Tongue (tissue), 1 donor: ENCODE measurements at regions not wholly inside any gene's neighbourhood (a gene's known extent, or its start where the extent isn't known, plus 50 kb on each side); places are given as distances from the start of the nearest gene placed in this dataset.

Source experiments
- DNase-seq: peaks from one replicate; pipeline ENCODE4 v3.0.0-alpha.2; 2015

DNA sequence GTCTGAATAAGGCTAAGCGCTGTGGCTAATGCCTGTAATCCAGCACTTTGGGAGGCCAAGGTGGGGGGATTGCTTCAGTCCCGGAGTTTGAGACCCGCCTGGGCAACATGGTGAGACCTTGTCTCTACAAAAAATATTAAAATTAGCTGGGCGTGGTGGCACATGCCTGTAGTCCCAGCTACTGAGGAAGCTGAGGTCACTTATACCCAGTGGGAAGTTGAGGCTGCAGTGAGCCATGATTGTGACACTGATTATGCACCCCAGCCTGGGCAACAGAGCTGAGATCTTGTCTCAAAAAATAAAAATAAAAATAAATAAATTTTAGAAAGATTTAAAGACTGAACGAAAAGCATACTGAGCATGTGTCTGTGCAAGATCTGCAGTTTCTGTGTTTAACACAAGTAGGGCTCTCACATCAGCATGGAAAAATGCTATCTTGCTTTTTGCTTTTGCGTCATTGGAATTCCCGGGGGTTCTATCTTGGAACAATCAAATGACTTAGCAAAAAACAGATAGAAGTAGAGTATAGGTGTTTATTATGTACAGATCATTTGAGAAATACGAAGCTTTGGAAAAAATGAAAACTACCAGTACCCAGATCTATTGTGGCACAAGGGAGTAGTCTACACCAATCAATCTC, 161.9 kb downstream of the CAPZA3 start:
- DNase-seq, result no peak

- DNase-seq, result no peak
Observed at GRCh38 chr12:18905134-18905533, 167.2 kb downstream of the CAPZA3 start.

GRCh38 chr12:18906395-18906794, 168.5 kb downstream of the CAPZA3 start:
- DNase-seq, result no peak

- no peak for DNase-seq
Observed at GRCh38 chr12:18907127-18907526, 169.2 kb downstream of the CAPZA3 start.

DNA sequence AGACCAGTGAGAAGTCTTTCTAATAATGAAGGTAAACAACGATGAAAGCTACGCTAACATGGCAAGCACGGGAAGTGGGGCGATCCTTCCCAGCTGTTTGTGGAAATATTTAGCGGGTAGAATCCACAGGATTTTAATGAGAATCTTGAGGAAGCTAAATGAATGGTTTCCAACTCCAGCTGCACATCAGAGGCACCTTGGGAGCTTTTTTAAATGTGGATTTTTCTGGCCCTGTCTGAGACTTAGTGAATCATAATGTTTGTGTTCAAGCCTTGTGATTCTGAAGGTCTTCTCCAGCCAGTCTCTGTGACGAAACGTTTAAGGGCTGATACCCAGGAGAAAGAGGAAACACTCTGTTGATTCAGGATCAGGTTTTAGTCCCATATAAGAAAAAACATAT, 169.8 kb downstream of the CAPZA3 start:
- no peak for DNase-seq

GRCh38 chr12:18908191-18908590, 170.3 kb downstream of the CAPZA3 start:
- no peak for DNase-seq

DNA sequence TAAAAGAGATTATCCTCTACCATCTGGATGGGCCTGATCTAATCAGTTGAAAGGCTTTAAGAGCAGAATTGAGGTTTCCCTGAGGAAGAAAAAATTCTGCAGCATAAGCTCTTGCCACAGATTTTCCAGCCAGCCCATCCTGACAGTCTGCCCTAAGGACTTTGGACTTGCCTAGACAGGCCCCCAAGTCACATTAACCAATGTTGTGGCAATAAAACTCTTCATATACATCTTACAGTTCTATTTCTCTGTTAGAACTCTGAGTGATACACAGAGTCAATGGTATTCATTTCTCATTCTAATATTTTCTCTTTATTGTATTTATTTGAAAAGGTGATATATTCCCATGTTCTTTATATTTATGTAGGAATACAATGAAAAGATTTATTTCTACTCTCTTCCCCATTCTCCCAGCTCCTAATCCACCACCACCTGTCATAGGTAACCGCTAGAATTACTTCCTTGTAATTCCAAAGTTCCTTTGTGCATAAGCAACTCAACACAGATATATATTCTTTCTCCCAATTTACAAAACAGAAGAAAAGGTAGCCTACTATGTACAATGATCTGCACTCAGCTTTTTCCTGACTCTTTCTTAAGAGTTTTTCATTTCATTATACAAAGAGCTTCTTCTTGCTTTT, 182.1 kb downstream of the CAPZA3 start:
- no peak for DNase-seq

- peak; percentile 15 for DNase-seq
Observed at GRCh38 chr12:18922851-18923250, 184.9 kb downstream of the CAPZA3 start.

DNA sequence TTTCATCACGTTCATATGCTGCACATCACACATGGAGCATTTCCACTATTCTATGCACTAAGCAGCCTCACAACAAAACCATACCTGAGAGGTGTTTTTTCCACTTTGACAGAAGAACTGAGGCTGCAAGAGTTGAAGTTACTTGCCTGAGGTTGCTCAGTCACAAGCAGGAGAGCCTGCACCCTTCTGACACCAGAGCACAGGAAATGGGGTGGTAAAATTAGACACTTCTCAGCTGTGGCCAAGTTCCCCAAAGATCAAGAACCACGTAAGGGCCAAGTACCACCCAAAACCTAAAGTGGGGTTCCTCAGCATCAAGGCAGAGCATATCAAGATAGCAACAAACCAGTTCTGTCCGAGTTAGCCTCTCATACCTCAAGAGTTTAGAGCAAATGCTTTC, 185.8 kb downstream of the CAPZA3 start:
- no peak for DNase-seq

- no peak for DNase-seq
Observed at GRCh38 chr12:18926188-18926587, 188.3 kb downstream of the CAPZA3 start.

DNA sequence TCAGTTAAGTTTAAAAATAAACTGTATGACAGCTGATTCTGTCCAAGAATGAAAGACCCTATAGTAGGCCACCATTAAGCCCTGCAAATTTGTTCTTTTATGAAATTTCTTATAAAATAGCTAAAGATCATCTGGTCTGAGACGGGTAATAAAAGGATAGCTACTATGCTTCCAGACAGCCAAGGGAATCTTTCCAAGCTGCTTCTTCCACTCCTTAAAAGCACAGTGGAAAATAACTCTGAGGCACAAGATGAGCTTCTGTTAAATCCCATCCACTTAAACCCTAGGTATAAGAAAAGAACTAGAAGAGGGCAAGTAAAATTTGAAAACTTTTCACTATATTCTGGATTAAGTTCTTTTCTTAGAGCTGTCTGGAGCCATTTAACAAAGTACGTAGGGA, 194.3 kb downstream of the CAPZA3 start:
- DNase-seq, result no peak

GRCh38 chr12:18932715-18933114, 194.8 kb downstream of the CAPZA3 start:
- DNase-seq, result no peak

- no peak for DNase-seq
Observed at GRCh38 chr12:18935371-18935965, 194.1 kb upstream of the PLEKHA5 start.

GRCh38 chr12:18939051-18939450, 190.5 kb upstream of the PLEKHA5 start:
- no peak for DNase-seq

DNA sequence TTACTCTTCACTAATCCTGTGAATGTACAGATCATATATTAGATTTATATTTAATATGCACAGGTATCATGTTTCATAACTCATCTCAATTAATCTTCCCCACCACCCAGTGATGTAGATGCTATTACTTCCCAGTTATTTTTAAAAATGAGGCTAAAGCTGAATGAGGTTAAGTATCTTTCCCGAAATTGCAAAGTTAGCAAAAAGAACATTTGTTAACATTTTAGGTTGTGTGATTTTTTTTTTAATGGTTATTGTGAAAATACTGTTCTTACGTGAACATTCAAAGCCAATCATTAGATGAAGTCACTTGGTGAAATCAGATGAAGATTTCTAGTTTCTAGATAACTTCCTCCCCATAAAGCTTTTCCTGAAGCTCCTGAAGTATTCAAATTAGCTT, 186.9 kb upstream of the PLEKHA5 start:
- no peak for DNase-seq

DNA sequence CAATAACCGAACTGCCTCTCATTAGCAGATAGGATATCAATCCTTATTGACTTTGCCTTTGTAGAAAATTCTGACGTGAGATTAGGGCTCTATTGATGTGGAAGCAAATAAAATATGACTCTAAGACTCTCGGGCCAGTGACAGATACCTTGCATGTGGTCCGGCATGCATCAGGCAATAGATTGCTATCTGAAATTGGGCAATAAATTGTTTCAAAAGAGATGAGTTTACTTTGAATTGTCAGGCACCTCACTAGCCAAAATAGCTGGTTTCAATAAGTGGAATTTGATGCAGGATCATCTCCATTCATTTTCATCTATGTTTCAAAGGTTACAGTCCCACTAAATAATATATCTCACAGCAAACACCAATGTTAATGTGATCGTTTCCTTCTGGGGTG, 186.3 kb upstream of the PLEKHA5 start:
- no peak for DNase-seq

- no peak for DNase-seq
Observed at GRCh38 chr12:18946106-18946505, 183.4 kb upstream of the PLEKHA5 start.

DNA sequence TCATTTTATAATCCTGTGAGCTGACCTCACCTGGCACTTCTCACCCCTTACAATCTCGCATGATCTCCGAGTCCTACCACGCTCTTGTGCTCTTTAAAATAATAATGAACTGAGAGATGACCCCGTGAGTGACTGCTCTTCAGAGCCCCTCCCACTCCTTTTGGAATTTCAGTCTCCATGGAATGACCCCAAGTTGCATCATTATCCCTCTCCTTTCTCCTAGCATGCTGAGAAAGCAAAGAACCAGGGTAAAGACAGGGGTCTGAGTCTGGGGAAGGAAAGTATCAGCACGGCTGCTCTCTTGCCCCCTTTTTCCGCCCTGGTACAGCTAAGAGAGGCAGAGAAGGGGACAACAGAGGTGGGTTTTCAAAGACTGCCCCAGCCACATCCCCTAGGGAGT, 178.3 kb upstream of the PLEKHA5 start:
- no peak for DNase-seq

GRCh38 chr12:18953505-18953904, 176.0 kb upstream of the PLEKHA5 start:
- DNase-seq, result no peak

- no peak for DNase-seq
Observed at GRCh38 chr12:18955594-18955993, 173.9 kb upstream of the PLEKHA5 start.

- DNase-seq, result no peak
Observed at GRCh38 chr12:18965203-18965602, 164.3 kb upstream of the PLEKHA5 start.

DNA sequence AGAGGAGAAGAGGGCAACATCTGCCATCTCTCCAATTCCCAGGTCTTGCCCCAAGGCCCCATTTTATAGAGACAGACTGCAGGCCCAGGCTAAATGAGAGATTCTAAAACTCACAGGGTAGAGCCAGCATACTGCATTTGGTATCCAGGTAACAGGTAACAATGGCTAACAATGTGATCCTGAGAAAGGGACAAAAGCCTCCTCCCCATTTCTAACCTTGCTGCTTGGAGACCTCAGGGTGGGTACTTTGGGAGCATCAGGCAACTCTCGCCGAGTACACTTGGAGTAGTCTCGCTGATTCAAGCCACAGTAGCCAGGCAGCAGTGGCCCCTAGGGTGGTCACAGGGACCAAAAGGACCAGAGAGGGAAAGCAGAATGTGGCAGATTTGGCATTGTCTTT, 162.6 kb upstream of the PLEKHA5 start:
- DNase-seq, result no peak

DNA sequence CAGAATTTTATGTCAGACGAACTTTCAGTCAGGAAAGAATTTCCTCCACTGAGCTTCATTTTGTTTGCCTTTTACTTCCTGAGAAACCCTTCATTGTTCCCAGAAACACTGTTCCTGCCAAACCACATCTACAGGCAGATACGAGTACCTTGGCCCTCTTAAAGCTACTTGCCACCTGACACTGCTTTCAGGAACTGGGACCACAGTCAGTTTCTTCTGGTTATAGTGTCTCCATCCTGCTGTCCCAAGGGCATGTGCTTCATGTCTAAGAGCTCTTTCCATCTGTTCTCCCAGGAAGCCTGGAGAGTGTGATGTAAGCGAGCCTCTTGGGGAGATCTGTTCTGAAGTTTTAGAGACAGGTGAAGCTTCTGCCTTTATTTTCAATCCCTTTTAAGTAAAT, 161.7 kb upstream of the PLEKHA5 start:
- DNase-seq, result peak; percentile 16

DNA sequence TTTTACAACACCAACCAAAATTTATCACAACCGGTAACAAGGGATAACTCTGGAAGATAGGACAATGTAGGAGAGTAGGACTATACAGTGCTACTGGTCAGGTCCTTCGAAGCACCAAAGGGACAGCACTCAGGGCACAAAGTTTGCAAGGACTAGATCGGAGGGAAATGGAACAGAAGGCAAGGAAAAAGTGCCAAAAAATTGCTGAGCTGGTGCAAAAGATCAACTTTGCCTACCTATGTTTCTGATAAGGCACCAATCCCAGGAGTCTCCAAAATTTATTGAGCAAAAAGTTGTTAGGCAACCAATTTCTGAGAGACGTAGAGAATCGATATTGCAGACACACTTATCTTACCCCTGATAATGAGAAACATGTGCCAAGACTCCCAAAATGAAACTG, 160.0 kb upstream of the PLEKHA5 start:
- DNase-seq, result no peak
